HG03135 (cell line): ENCODE measurements at regions not wholly inside any gene's neighbourhood (a gene's known extent, or its start where the extent isn't known, plus 50 kb on each side); places are given as distances from the start of the nearest gene placed in this dataset.

Experiments
- ATAC-seq: cut with Tn5 transposase; IDR thresholded peaks from one replicate; pipeline ENCODE4 v1.9.1; 2021; ENCODE audit warnings: mild to moderate bottlenecking, moderate library complexity; ENCODE audit not compliant: unreplicated experiment

- no peak for ATAC-seq
These were observed 336.9 kb upstream of the SLC24A2 start for GRCh38 chr9:20125727-20126126.

DNA sequence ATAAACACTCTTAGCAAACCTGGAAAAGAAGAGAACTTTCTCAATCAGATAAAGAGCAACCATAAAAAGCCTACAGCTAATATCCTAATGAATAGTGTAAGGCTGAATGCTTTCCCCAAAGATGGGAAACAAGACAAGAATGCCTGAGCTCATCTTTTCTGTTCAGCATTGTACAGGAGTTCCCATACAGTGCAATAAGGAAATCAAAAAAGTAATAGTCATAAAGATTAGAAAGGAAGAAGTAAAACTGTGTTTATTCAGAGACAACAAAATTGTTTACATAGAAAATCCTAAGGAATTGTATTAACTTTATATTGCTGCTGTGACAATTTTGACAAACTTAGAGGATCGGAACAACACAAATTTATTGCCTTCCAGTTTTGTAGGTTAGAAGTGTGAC lies 330.7 kb upstream of the SLC24A2 start:
- no peak for ATAC-seq

DNA sequence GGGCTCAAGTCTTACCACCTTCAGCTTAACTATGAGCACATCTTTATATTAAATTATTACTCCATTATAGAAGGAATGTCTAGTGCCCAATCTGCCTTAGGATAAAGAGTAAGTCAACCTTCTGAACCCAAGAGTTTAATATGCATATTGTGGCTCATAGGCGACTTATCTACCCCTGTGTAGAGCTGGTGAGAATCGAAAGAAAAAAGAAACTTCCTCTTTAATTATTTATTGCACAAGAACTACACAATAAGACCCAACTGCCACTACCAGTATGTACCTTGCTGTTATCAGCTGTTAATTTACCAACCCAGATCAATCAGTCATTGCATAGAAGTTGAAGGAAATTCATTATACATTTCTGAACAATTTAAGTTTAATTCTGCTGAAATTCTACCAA lies 329.1 kb upstream of the SLC24A2 start:
- ATAC-seq: no peak

GRCh38 chr9:20117482-20117881 lies 328.6 kb upstream of the SLC24A2 start:
- ATAC-seq: no peak

- no peak for ATAC-seq
These were observed 326.1 kb upstream of the SLC24A2 start for GRCh38 chr9:20114974-20115373.

GRCh38 chr9:20112205-20112783 lies 323.5 kb upstream of the SLC24A2 start:
- no peak for ATAC-seq

GRCh38 chr9:20111173-20111843 lies 322.5 kb upstream of the SLC24A2 start:
- ATAC-seq: no peak

GRCh38 chr9:20095430-20096092 lies 306.7 kb upstream of the SLC24A2 start:
- ATAC-seq: no peak

DNA sequence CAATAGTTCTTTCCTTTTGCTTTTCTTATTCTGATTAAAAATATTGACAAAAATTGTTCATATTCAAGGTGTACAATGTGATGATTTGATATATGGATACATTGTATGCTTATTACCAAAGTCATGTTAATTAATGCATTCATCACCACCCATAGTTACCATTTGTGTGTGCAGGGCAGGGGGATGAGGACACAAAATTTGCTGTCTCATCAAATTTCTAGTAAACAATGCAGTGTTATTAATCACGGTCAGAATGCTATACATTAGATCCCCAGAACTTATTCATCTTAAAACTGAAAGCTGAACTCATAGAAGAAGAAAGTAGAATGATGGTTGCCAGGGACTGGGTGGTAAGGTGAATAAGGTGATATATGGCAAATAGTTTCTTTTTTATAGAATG lies 303.7 kb upstream of the SLC24A2 start:
- no peak for ATAC-seq

DNA sequence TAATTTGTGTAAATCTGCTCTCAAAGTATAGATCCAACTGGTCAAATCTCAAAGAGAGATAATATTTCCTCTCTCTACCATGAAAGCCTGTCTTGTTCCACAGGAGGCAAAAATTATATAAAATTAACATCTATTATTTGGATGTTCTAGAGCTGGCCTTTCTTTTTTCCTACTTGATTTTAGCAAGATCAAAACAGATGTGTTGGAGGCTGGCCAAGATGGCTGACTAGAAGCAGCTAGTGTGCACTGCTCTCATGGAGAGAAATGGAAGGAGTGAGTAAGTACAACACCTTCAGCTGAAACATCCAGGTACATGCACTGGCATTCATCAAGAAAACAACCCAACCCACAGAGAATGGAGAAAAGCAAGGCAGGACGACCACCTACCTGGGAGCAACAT lies 298.6 kb upstream of the SLC24A2 start:
- ATAC-seq: no peak

DNA sequence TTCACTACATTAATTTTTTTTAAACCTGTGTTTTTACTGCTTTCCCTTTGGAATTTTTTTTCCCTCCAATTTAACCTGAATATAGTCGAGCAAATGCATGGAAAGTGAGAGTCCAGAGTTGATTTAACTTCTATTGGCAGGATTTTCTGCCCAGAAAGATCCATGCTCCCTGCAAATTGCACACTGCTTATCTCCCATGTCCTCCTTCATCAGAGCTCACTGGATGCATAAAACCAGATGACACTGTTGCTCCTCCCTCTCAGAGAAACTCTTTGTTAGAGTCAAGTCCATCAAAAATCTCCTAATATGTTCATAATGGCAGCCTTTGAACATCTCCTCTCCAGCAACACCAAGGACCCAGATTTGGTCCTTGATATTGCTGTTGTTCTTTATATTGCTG lies 297.0 kb upstream of the SLC24A2 start:
- ATAC-seq: no peak

- no peak for ATAC-seq
These were observed 295.3 kb upstream of the SLC24A2 start for GRCh38 chr9:20084125-20084524.

GRCh38 chr9:20083390-20083789 lies 294.6 kb upstream of the SLC24A2 start:
- ATAC-seq: no peak

GRCh38 chr9:20082831-20083230 lies 294.0 kb upstream of the SLC24A2 start:
- no peak for ATAC-seq

DNA sequence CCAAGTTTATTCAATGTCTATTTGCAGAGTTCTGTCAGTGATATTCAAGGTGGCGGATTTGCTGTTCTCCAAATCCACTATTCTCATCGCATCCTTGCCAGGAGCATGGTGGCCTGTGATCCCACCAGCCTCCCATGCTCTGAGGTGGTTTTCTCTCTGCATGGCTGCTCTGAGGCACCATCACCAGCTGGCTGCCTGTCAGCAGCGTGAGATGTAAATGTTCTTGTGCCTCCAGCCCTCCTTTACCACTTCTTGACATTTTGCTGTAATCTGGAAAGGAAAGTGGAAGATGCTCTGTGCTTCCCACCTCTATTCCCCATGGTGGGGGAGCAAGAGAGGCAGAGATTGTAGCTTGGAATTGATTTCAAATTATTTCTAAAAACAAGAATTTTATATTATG lies 293.6 kb upstream of the SLC24A2 start:
- no peak for ATAC-seq

- no peak for ATAC-seq
These were observed 289.4 kb upstream of the SLC24A2 start for GRCh38 chr9:20078246-20078645.

- no peak for ATAC-seq
These were observed 285.5 kb upstream of the SLC24A2 start for GRCh38 chr9:20074291-20074690.

- ATAC-seq: no peak
These were observed 281.5 kb upstream of the SLC24A2 start for GRCh38 chr9:20070336-20070735.

- no peak for ATAC-seq
These were observed 277.2 kb upstream of the SLC24A2 start for GRCh38 chr9:20065796-20066700.

DNA sequence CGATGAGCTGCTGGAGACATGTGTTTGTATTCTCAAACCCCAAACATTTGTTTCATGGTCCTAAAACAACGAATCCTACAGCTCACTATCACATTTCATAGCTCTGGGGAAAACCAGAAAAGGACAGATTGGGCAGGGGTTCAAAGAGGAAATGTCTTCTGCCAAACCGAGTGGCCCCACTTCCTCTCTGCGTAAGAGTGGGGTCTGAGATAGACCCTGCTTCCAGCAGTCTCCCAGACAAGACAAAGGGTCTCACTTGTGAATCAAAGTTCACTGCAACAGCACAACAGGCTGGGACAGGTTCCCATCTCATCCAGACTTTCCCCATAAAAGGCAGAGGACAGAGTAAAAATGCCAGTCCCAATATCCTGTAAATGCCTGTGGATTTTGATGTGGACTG lies 276.2 kb upstream of the SLC24A2 start:
- no peak for ATAC-seq

DNA sequence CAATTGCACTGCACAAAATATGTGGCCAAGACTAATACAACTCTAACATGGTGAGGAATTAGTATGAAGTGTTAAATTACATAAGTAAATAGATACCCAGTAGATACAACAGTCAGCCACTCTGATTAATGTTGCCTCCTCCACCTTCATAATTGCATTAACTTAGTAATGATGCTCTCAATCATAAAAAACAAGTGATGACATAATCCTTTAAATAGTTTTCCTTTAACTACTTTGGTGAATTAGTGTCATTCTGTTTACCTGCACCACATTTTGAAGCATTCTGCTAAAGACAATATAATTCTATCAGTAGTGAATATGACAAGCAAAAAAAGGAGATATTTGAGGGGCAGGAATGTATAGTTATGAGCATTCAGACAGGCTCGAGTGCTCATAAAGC lies 265.9 kb upstream of the SLC24A2 start:
- no peak for ATAC-seq
